Cardiac fibroblast (primary cell): ENCODE measurements at regions not wholly inside any gene's neighbourhood (a gene's known extent, or its start where the extent isn't known, plus 50 kb on each side); places are given as distances from the start of the nearest gene placed in this dataset.

ENCODE experiments used
- DNase-seq, 2 donors: peaks; one replicate each; pipeline versions ENCODE4 v3.0.0 to v3.0.0-alpha.2; 2010; ENCODE audit warnings: low read depth in 2 of 2
- H3K4me3 ChIP-seq, 2 donors: replicated peaks in 1 of 2; 1 replicate in 1 of 2; 2 replicates in 1 of 2; pipeline ENCODE4 v1.5.1; 2011; ENCODE audit warnings: low read depth in 2 of 2, low read length in 2 of 2, mild to moderate bottlenecking in 2 of 2, moderate library complexity in 1 of 2
- CTCF ChIP-seq: IDR thresholded peaks from one replicate; pipeline ENCODE4 v1.5.1; 2011; ENCODE audit warnings: low read depth, mild to moderate bottlenecking, low read length, inconsistent platforms

GRCh38 chr14:52380294-52380693 is 66.2 kb downstream of the PTGER2 start:
- no peak overlapping the region for H3K4me3 ChIP-seq
- no peak for TF ChIP-seq CTCF
- peak; percentile 15 to 69 for DNase-seq
